Naive thymus-derived CD8-positive, alpha-beta T cell (primary cell): ENCODE measurements at regions not wholly inside any gene's neighbourhood (a gene's known extent, or its start where the extent isn't known, plus 50 kb on each side); places are given as distances from the start of the nearest gene placed in this dataset.

Source experiments
- ATAC-seq, 2 donors: fragments of 150-1000 bp; cut with Tn5 transposase in 1 of 2; sonication (Bioruptor Pico), chemical (Tn5 transposase) in 1 of 2; 1 replicate in 1 of 2; 2 replicates in 1 of 2; pipeline ENCODE4 v1.10.0; 2021; ENCODE audit warnings: mild to moderate bottlenecking in 2 of 2, moderate library complexity in 2 of 2
- POLR2A ChIA-PET: fragments of 350-600 bp; sonication (Branson Sonifier 250); formaldehyde crosslinking; loops from one replicate; lab custom pipeline; 2021; ENCODE audit warnings: antibody characterized with exemption; lab: Charles Lee
- DNase-seq, 10 donors: peaks; one replicate each; pipeline versions ENCODE4 v3.0.0 to v3.0.0-alpha.2; 2020 to 2022
- H3K27ac Mint-ChIP-seq, 10 donors: one replicate each; pipeline ENCODE4 v1.8.0; 2020 to 2022; ENCODE audit warnings: mild to moderate bottlenecking in 10 of 10, mixed read lengths in 10 of 10, moderate library complexity in 4 of 10, inconsistent platforms in 1 of 10
- H3K27me3 Mint-ChIP-seq, 5 donors: one replicate each; pipeline ENCODE4 v1.8.0; 2021 to 2022; ENCODE audit warnings: mixed read lengths in 5 of 5
- H3K36me3 Mint-ChIP-seq, 3 donors: one replicate each; pipeline ENCODE4 v1.8.0; 2020 to 2022; ENCODE audit warnings: mixed read lengths in 3 of 3, mild to moderate bottlenecking in 2 of 3, inconsistent platforms in 1 of 3
- H3K4me1 Mint-ChIP-seq, 4 donors: one replicate each; pipeline ENCODE4 v1.8.0; 2021 to 2022; ENCODE audit warnings: mixed read lengths in 4 of 4
- H3K4me3 Mint-ChIP-seq, 10 donors: one replicate each; pipeline ENCODE4 v1.8.0; 2020 to 2022; ENCODE audit warnings: mild to moderate bottlenecking in 10 of 10, mixed read lengths in 10 of 10, moderate library complexity in 6 of 10, inconsistent platforms in 1 of 10
- H3K9me3 Mint-ChIP-seq, 9 donors: one replicate each; pipeline ENCODE4 v1.8.0; 2020 to 2022; ENCODE audit warnings: mixed read lengths in 9 of 9, mild to moderate bottlenecking in 3 of 9, inconsistent platforms in 1 of 9, moderate library complexity in 1 of 9

- Mint-ChIP-seq H3K27ac (no peak overlapping the region), H3K36me3 (no peaks in the 10 kb centered on the region), H3K9me3 (peaks cover 0 to 12% (median 0%) of the 10 kb centered on the region in 9 donors), H3K27me3 (no peaks in the 10 kb centered on the region), H3K4me3 (no peak overlapping the region), H3K4me1 (no peaks in the 10 kb centered on the region)
- DNase-seq (no peak), ATAC-seq (no peak)
- POLR2A ChIA-PET, result no interaction called here
Observed at GRCh38 chr3:174792864-174793263, 66.3 kb upstream of the NAALADL2 start.
